H9 (cell line): ENCODE measurements at regions not wholly inside any gene's neighbourhood (a gene's known extent, or its start where the extent isn't known, plus 50 kb on each side); places are given as distances from the start of the nearest gene placed in this dataset.

Source experiments
- DNase-seq: peaks from one replicate; pipeline ENCODE4 v3.0.0-alpha.2; 2017
- H2AFZ ChIP-seq: one replicate; pipeline ENCODE4 v1.6.1; 2013; ENCODE audit warnings: mild to moderate bottlenecking, low read length, control low read depth, moderate library complexity
- H2AK5ac ChIP-seq: 2 replicates; pipeline ENCODE4 v1.6.1; 2013; ENCODE audit warnings: low read length, control low read depth, mixed read lengths; ENCODE audit not compliant: insufficient read length
- H2BK120ac ChIP-seq: one replicate; pipeline ENCODE4 v1.6.1; 2013; ENCODE audit warnings: low read depth, mild to moderate bottlenecking, low read length, control low read depth, inconsistent platforms; ENCODE audit not compliant: poor library complexity, severe bottlenecking
- H2BK12ac ChIP-seq: 2 replicates; pipeline ENCODE4 v1.6.1; 2013; ENCODE audit warnings: low read length, control low read depth, mixed read lengths, low read depth; ENCODE audit not compliant: insufficient read length
- H2BK15ac ChIP-seq: 2 replicates; pipeline ENCODE4 v1.6.1; 2013; ENCODE audit warnings: low read depth, low read length, control low read depth
- H2BK20ac ChIP-seq: one replicate; pipeline ENCODE4 v1.6.1; 2013; ENCODE audit warnings: low read depth, mild to moderate bottlenecking, low read length, control low read depth, inconsistent platforms; ENCODE audit not compliant: poor library complexity, severe bottlenecking
- H2BK5ac ChIP-seq: 2 replicates; pipeline ENCODE4 v1.6.1; 2013; ENCODE audit warnings: low read length, control low read depth, mixed read lengths; ENCODE audit not compliant: insufficient read length
- H3K14ac ChIP-seq: 2 replicates; pipeline ENCODE4 v1.6.1; 2013; ENCODE audit warnings: low read length, control low read depth; ENCODE audit not compliant: insufficient read depth
- H3K18ac ChIP-seq: 2 replicates; pipeline ENCODE4 v1.6.1; 2013; ENCODE audit warnings: low read depth, mild to moderate bottlenecking, mixed read lengths, low read length, control low read depth; ENCODE audit not compliant: insufficient read length
- H3K23ac ChIP-seq: 2 replicates; pipeline ENCODE4 v1.6.1; 2013; ENCODE audit warnings: low read length, control low read depth, mixed read lengths, low read depth; ENCODE audit not compliant: insufficient read length
- H3K23me2 ChIP-seq: 2 replicates; pipeline ENCODE4 v1.6.1; 2013; ENCODE audit warnings: low read depth, mild to moderate bottlenecking, mixed read lengths, low read length, control low read depth; ENCODE audit not compliant: insufficient read length, poor library complexity, severe bottlenecking
- H3K27ac ChIP-seq: 2 replicates; pipeline ENCODE4 v1.5.1; 2013; ENCODE audit warnings: low read length, control low read depth, mixed read lengths, low read depth; ENCODE audit not compliant: insufficient read length
- H3K27me3 ChIP-seq: 2 replicates; pipeline ENCODE4 v1.6.1; 2013; ENCODE audit warnings: low read length, control low read depth, inconsistent platforms; ENCODE audit not compliant: insufficient read depth
- H3K4ac ChIP-seq: 2 replicates; pipeline ENCODE4 v1.6.1; 2013; ENCODE audit warnings: low read depth, mild to moderate bottlenecking, control low read depth, inconsistent platforms, low read length, moderate library complexity
- H3K4me1 ChIP-seq: 2 replicates; pipeline ENCODE4 v1.6.1; 2013; ENCODE audit warnings: low read length, control low read depth, inconsistent platforms; ENCODE audit not compliant: insufficient read depth
- H3K4me2 ChIP-seq: 2 replicates; pipeline ENCODE4 v1.6.1; 2013; ENCODE audit warnings: low read length, control low read depth, mixed read lengths; ENCODE audit not compliant: insufficient read length, insufficient read depth
- H3K56ac ChIP-seq: 2 replicates; pipeline ENCODE4 v1.6.1; 2013; ENCODE audit warnings: low read depth, mild to moderate bottlenecking, mixed read lengths, low read length, control low read depth; ENCODE audit not compliant: insufficient read length
- H3K79me1 ChIP-seq: 2 replicates; pipeline ENCODE4 v1.6.1; 2013; ENCODE audit warnings: low read depth, mild to moderate bottlenecking, moderate library complexity, low read length, control low read depth, inconsistent platforms; ENCODE audit not compliant: insufficient read depth, poor library complexity, severe bottlenecking
- H3K79me2 ChIP-seq: 2 replicates; pipeline ENCODE4 v1.6.1; 2013; ENCODE audit warnings: low read length, control low read depth, inconsistent platforms; ENCODE audit not compliant: insufficient read depth
- H3K9ac ChIP-seq: 2 replicates; pipeline ENCODE4 v1.6.1; 2013; ENCODE audit warnings: low read length, control low read depth, mixed read lengths; ENCODE audit not compliant: insufficient read length; ENCODE audit errors: extremely low read depth
- H3K9me3 ChIP-seq: one replicate; pipeline ENCODE4 v1.6.1; 2013; ENCODE audit warnings: low read depth, low read length, inconsistent platforms; ENCODE audit not compliant: control insufficient read depth
- H3T11ph ChIP-seq: one replicate; pipeline ENCODE4 v1.6.1; 2013; ENCODE audit warnings: mild to moderate bottlenecking, low read length, control low read depth, inconsistent platforms
- H4K20me1 ChIP-seq: one replicate; pipeline ENCODE4 v1.6.1; 2013; ENCODE audit not compliant: control insufficient read depth, insufficient read length, insufficient read depth
- H4K5ac ChIP-seq: 2 replicates; pipeline ENCODE4 v1.6.1; 2013; ENCODE audit warnings: low read depth, mild to moderate bottlenecking, mixed read lengths, low read length, control low read depth; ENCODE audit not compliant: insufficient read length
- H4K8ac ChIP-seq: replicated peaks from 2 replicates; pipeline ENCODE4 v1.6.1; 2013; ENCODE audit warnings: low read length, control low read depth, mixed read lengths, low read depth; ENCODE audit not compliant: insufficient read length
- H4K91ac ChIP-seq: 2 replicates; pipeline ENCODE4 v1.6.1; 2013; ENCODE audit warnings: low read depth, mild to moderate bottlenecking, moderate library complexity, mixed read lengths, low read length, control low read depth; ENCODE audit not compliant: insufficient read length
- H3K27ac Mint-ChIP-seq, 3 experiments: 2 replicates in 2 of 3; 3 replicates in 1 of 3; pipeline ENCODE4 v1.8.0; 2020 to 2021; ENCODE audit warnings: mixed read lengths in 3 of 3, mild to moderate bottlenecking in 1 of 3, moderate library complexity in 1 of 3
- H3K27me3 Mint-ChIP-seq: 2 replicates; pipeline ENCODE4 v1.8.0; 2021; ENCODE audit warnings: low read depth, mild to moderate bottlenecking, moderate library complexity, mixed read lengths
- H3K36me3 Mint-ChIP-seq, 3 experiments: 2 replicates in 2 of 3; 3 replicates in 1 of 3; pipeline ENCODE4 v1.8.0; 2020 to 2021; ENCODE audit warnings: low read depth in 3 of 3, mixed read lengths in 3 of 3; ENCODE audit not compliant: insufficient read depth in 1 of 3
- H3K4me1 Mint-ChIP-seq, 2 experiments: 2 replicates each; pipeline ENCODE4 v1.8.0; 2020; ENCODE audit warnings: mixed read lengths in 2 of 2
- H3K4me3 Mint-ChIP-seq, 2 experiments: 2 replicates in 1 of 2; 3 replicates in 1 of 2; pipeline ENCODE4 v1.8.0; 2020 to 2021; ENCODE audit warnings: mild to moderate bottlenecking in 2 of 2, mixed read lengths in 2 of 2, moderate library complexity in 1 of 2
- H3K9me3 Mint-ChIP-seq, 2 experiments: 2 replicates in 1 of 2; 3 replicates in 1 of 2; pipeline ENCODE4 v1.8.0; 2020; ENCODE audit warnings: mild to moderate bottlenecking in 2 of 2, mixed read lengths in 2 of 2, moderate library complexity in 1 of 2
- WGBS: extraction: QIAGEN DNeasy Blood & Tissue Kit; methylation state at CpG from one replicate; pipeline ENCODE4 v1.1.7; 2013; ENCODE audit warnings: missing lambda C conversion rate, low lambda C conversion rate, mixed read lengths; ENCODE audit not compliant: insufficient read length; ENCODE audit errors: extremely low coverage; 5-methylcytosine and 5-hydroxymethylcytosine counted together
- TF ChIP-seq, protein P1 (sequence below): fragments of 200-600 bp; sonication (generic); conservative IDR thresholded peaks from 3 replicates; pipeline ENCODE4 v1.8.0; 2021; ENCODE audit warnings: antibody characterized with exemption, mild to moderate bottlenecking

DNA sequence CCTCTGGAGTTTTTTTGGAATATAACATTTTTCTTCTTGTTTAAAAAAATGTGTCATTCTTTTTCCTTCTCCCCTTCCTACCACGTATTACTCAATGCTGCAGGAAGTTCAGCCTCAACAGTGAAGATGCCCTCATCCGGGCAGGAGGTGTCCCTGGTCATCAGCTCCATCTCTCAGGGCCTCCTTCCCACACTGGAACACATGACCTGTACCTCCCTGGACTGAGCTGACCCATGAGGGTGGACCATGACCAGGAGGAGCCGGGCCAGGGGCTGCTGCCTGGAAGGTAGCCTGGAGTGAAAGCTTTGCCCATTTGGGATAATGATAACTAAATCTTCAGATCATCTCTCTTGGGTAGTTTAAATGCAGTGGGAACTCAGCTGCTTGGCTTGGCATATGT, 316.5 kb upstream of the ZMIZ1 start:
- no peak overlapping the region for H3K4me3 Mint-ChIP-seq
- no peaks in the 10 kb centered on the region for H3K9me3 ChIP-seq
- no peaks in the 10 kb centered on the region for H3K4me1 ChIP-seq
- no peak overlapping the region for H3K18ac ChIP-seq
- no peaks in the 10 kb centered on the region; a peak in 1 of 5 replicates for H3K9me3 Mint-ChIP-seq
- no peak overlapping the region for H3K4me2 ChIP-seq
- no peak overlapping the region for H3K27ac Mint-ChIP-seq
- H3K14ac ChIP-seq = no peak overlapping the region
- no peak overlapping the region for H3K4ac ChIP-seq
- peaks cover 27 to 31% of the 10 kb centered on the region in 2 experiments for H3K4me1 Mint-ChIP-seq
- no peaks in the 10 kb centered on the region for H3K23me2 ChIP-seq
- no peak overlapping the region for H3K23ac ChIP-seq
- no peak overlapping the region for H2BK120ac ChIP-seq
- no peak overlapping the region for H2BK12ac ChIP-seq
- no peak overlapping the region for H2BK20ac ChIP-seq
- H4K8ac ChIP-seq = no peak overlapping the region
- H4K5ac ChIP-seq = no peak overlapping the region
- no peak overlapping the region for H2BK15ac ChIP-seq
- no peaks in the 10 kb centered on the region; the same call in 1 of the 2 replicates for H3K27me3 ChIP-seq
- H3K79me2 ChIP-seq = no peaks in the 10 kb centered on the region
- no peak overlapping the region for H2AFZ ChIP-seq
- H3K79me1 ChIP-seq = no peaks in the 10 kb centered on the region
- H3T11ph ChIP-seq = no peak overlapping the region
- H2BK5ac ChIP-seq = no peak overlapping the region
- H3K36me3 Mint-ChIP-seq = no peaks in the 10 kb centered on the region
- H3K9ac ChIP-seq = no peak overlapping the region
- H3K27me3 Mint-ChIP-seq = peaks cover 22% of the 10 kb centered on the region
- TF ChIP-seq, protein P1, sequence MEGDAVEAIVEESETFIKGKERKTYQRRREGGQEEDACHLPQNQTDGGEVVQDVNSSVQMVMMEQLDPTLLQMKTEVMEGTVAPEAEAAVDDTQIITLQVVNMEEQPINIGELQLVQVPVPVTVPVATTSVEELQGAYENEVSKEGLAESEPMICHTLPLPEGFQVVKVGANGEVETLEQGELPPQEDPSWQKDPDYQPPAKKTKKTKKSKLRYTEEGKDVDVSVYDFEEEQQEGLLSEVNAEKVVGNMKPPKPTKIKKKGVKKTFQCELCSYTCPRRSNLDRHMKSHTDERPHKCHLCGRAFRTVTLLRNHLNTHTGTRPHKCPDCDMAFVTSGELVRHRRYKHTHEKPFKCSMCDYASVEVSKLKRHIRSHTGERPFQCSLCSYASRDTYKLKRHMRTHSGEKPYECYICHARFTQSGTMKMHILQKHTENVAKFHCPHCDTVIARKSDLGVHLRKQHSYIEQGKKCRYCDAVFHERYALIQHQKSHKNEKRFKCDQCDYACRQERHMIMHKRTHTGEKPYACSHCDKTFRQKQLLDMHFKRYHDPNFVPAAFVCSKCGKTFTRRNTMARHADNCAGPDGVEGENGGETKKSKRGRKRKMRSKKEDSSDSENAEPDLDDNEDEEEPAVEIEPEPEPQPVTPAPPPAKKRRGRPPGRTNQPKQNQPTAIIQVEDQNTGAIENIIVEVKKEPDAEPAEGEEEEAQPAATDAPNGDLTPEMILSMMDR = no peak
- no peaks in the 10 kb centered on the region for H4K20me1 ChIP-seq
- H2AK5ac ChIP-seq = no peak overlapping the region
- WGBS = no CpG with 5 or more reads among the region's 3 CpGs
- H3K27ac ChIP-seq = no peak overlapping the region
- H3K56ac ChIP-seq = no peak overlapping the region
- H4K91ac ChIP-seq = no peak overlapping the region
- DNase-seq = no peak
